ENCODE measurements at regions not wholly inside any gene's neighbourhood (a gene's known extent, or its start where the extent isn't known, plus 50 kb on each side); places are given as distances from the start of the nearest gene placed in this dataset.
A peak's percentile ranks its signal among the peaks of the same experiment; 100 is the strongest.

- H3K9ac ChIP-seq (ENCODE audit: insufficient read depth in 1 of 2, low read depth in 2 of 2, low read length in 2 of 2): no peak overlapping the region
- ChIA-PET POLR2A (no interaction called here), CTCF (ENCODE audit: low intra/inter-chr PET ratio) (no interaction called here)
- in situ Hi-C loops (cut with MboI): no loop called here
- no peaks in the 10 kb centered on the region for H3K27me3 ChIP-seq (ENCODE audit: control insufficient read depth in 2 of 2, insufficient read depth in 2 of 2, low read length in 2 of 2)
- no peaks in the 10 kb centered on the region for H3K4me1 ChIP-seq (replicated peaks in 1 of 2; ENCODE audit: control insufficient read depth in 2 of 2, insufficient read depth in 2 of 2, low read length in 2 of 2)
- H3K27ac ChIP-seq (ENCODE audit: extremely low read depth, low read depth, low read length): no peak overlapping the region
- no peak overlapping the region for H3K4me3 ChIP-seq
- no peak overlapping the region for H2AFZ ChIP-seq (ENCODE audit: low read depth, low read length)
- no peaks in the 10 kb centered on the region for H3K36me3 ChIP-seq (ENCODE audit: control insufficient read depth, insufficient read depth, low read length)
- 2% methylated on average over 6 of the region's 6 CpGs for WGBS (ENCODE audit: insufficient coverage, low coverage, missing lambda C conversion rate)
- no peak overlapping the region for H3K4me2 ChIP-seq (ENCODE audit: insufficient read depth, low read length)
- BruUV-seq (replicated peaks): no TSS peak
- DNase-seq (ENCODE audit: extremely low read depth in 1 of 4, low spot score in 3 of 4) (peak in 1 of 4 experiments; percentile 4), ATAC-seq (no peak), FAIRE-seq (no peak)
- H3K9me1 ChIP-seq (ENCODE audit: control insufficient read depth, insufficient read depth, low read length): no peaks in the 10 kb centered on the region
- H3K9me3 ChIP-seq (replicated peaks; ENCODE audit: control insufficient read depth, insufficient read depth, low read depth, low read length): no peaks in the 10 kb centered on the region
- TF ChIP-seq, protein P1, sequence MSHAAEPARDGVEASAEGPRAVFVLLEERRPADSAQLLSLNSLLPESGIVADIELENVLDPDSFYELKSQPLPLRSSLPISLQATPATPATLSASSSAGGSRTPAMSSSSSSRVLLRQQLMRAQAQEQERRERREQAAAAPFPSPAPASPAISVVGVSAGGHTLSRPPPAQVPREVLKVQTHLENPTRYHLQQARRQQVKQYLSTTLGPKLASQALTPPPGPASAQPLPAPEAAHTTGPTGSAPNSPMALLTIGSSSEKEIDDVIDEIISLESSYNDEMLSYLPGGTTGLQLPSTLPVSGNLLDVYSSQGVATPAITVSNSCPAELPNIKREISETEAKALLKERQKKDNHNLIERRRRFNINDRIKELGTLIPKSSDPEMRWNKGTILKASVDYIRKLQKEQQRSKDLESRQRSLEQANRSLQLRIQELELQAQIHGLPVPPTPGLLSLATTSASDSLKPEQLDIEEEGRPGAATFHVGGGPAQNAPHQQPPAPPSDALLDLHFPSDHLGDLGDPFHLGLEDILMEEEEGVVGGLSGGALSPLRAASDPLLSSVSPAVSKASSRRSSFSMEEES (CRISPR knock-in tag; IDR thresholded peaks at IDR 0.05): no peak
- TF ChIP-seq RAD21 (CRISPR knock-in tag; conservative IDR thresholded peaks at IDR 0.05 in 1 of 2, IDR thresholded peaks at IDR 0.05 in 1 of 2): no peak
- TF ChIP-seq, protein P2, sequence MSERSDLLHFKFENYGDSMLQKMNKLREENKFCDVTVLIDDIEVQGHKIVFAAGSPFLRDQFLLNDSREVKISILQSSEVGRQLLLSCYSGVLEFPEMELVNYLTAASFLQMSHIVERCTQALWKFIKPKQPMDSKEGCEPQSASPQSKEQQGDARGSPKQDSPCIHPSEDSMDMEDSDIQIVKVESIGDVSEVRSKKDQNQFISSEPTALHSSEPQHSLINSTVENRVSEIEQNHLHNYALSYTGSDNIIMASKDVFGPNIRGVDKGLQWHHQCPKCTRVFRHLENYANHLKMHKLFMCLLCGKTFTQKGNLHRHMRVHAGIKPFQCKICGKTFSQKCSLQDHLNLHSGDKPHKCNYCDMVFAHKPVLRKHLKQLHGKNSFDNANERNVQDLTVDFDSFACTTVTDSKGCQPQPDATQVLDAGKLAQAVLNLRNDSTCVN (CRISPR knock-in tag; IDR thresholded peaks at IDR 0.05): no peak
- no peak for TF ChIP-seq PPARD (CRISPR knock-in tag; IDR thresholded peaks at IDR 0.05)
- TF ChIP-seq ADNP (tag; IDR thresholded peaks at IDR 0.05): no peak
- TF ChIP-seq THRA (IDR thresholded peaks at IDR 0.05): no peak
- no peak for TF ChIP-seq E2F6 (IDR thresholded peaks at IDR 0.05; ENCODE audit: borderline replicate concordance in 1 of 2, extremely low read depth in 1 of 2, insufficient read depth in 1 of 2, insufficient read length in 1 of 2, low read depth in 1 of 2, low read length in 1 of 2, poor library complexity in 1 of 2, severe bottlenecking in 1 of 2)
- TF ChIP-seq E4F1 (CRISPR knock-in tag; IDR thresholded peaks at IDR 0.05; ENCODE audit: borderline replicate concordance): no peak
- H3K79me2 ChIP-seq (ENCODE audit: control insufficient read depth, insufficient read depth, low read length): no peaks in the 10 kb centered on the region
- intact Hi-C loops (cut with micrococcal nuclease): no loop called here
- no peaks in the 10 kb centered on the region for H4K20me1 ChIP-seq (replicated peaks; ENCODE audit: control insufficient read depth, insufficient read depth, low read length)
These were observed 833.5 kb upstream of the GALNTL6 start for GRCh38 chr4:170979736-170980135.

Data from K562 (cell line).